H9 (cell line): ENCODE measurements at regions not wholly inside any gene's neighbourhood (a gene's known extent, or its start where the extent isn't known, plus 50 kb on each side); places are given as distances from the start of the nearest gene placed in this dataset.

Source experiments
- DNase-seq: peaks from one replicate; pipeline ENCODE4 v3.0.0-alpha.2; 2017
- H2AFZ ChIP-seq: one replicate; pipeline ENCODE4 v1.6.1; 2013; ENCODE audit warnings: mild to moderate bottlenecking, low read length, control low read depth, moderate library complexity
- H2AK5ac ChIP-seq: 2 replicates; pipeline ENCODE4 v1.6.1; 2013; ENCODE audit warnings: low read length, control low read depth, mixed read lengths; ENCODE audit not compliant: insufficient read length
- H2BK120ac ChIP-seq: one replicate; pipeline ENCODE4 v1.6.1; 2013; ENCODE audit warnings: low read depth, mild to moderate bottlenecking, low read length, control low read depth, inconsistent platforms; ENCODE audit not compliant: poor library complexity, severe bottlenecking
- H2BK12ac ChIP-seq: 2 replicates; pipeline ENCODE4 v1.6.1; 2013; ENCODE audit warnings: low read length, control low read depth, mixed read lengths, low read depth; ENCODE audit not compliant: insufficient read length
- H2BK15ac ChIP-seq: 2 replicates; pipeline ENCODE4 v1.6.1; 2013; ENCODE audit warnings: low read depth, low read length, control low read depth
- H2BK20ac ChIP-seq: one replicate; pipeline ENCODE4 v1.6.1; 2013; ENCODE audit warnings: low read depth, mild to moderate bottlenecking, low read length, control low read depth, inconsistent platforms; ENCODE audit not compliant: poor library complexity, severe bottlenecking
- H2BK5ac ChIP-seq: 2 replicates; pipeline ENCODE4 v1.6.1; 2013; ENCODE audit warnings: low read length, control low read depth, mixed read lengths; ENCODE audit not compliant: insufficient read length
- H3K14ac ChIP-seq: 2 replicates; pipeline ENCODE4 v1.6.1; 2013; ENCODE audit warnings: low read length, control low read depth; ENCODE audit not compliant: insufficient read depth
- H3K18ac ChIP-seq: 2 replicates; pipeline ENCODE4 v1.6.1; 2013; ENCODE audit warnings: low read depth, mild to moderate bottlenecking, mixed read lengths, low read length, control low read depth; ENCODE audit not compliant: insufficient read length
- H3K23ac ChIP-seq: 2 replicates; pipeline ENCODE4 v1.6.1; 2013; ENCODE audit warnings: low read length, control low read depth, mixed read lengths, low read depth; ENCODE audit not compliant: insufficient read length
- H3K23me2 ChIP-seq: 2 replicates; pipeline ENCODE4 v1.6.1; 2013; ENCODE audit warnings: low read depth, mild to moderate bottlenecking, mixed read lengths, low read length, control low read depth; ENCODE audit not compliant: insufficient read length, poor library complexity, severe bottlenecking
- H3K27ac ChIP-seq: 2 replicates; pipeline ENCODE4 v1.5.1; 2013; ENCODE audit warnings: low read length, control low read depth, mixed read lengths, low read depth; ENCODE audit not compliant: insufficient read length
- H3K27me3 ChIP-seq: 2 replicates; pipeline ENCODE4 v1.6.1; 2013; ENCODE audit warnings: low read length, control low read depth, inconsistent platforms; ENCODE audit not compliant: insufficient read depth
- H3K4ac ChIP-seq: 2 replicates; pipeline ENCODE4 v1.6.1; 2013; ENCODE audit warnings: low read depth, mild to moderate bottlenecking, control low read depth, inconsistent platforms, low read length, moderate library complexity
- H3K4me1 ChIP-seq: 2 replicates; pipeline ENCODE4 v1.6.1; 2013; ENCODE audit warnings: low read length, control low read depth, inconsistent platforms; ENCODE audit not compliant: insufficient read depth
- H3K4me2 ChIP-seq: 2 replicates; pipeline ENCODE4 v1.6.1; 2013; ENCODE audit warnings: low read length, control low read depth, mixed read lengths; ENCODE audit not compliant: insufficient read length, insufficient read depth
- H3K56ac ChIP-seq: 2 replicates; pipeline ENCODE4 v1.6.1; 2013; ENCODE audit warnings: low read depth, mild to moderate bottlenecking, mixed read lengths, low read length, control low read depth; ENCODE audit not compliant: insufficient read length
- H3K79me1 ChIP-seq: 2 replicates; pipeline ENCODE4 v1.6.1; 2013; ENCODE audit warnings: low read depth, mild to moderate bottlenecking, moderate library complexity, low read length, control low read depth, inconsistent platforms; ENCODE audit not compliant: insufficient read depth, poor library complexity, severe bottlenecking
- H3K79me2 ChIP-seq: 2 replicates; pipeline ENCODE4 v1.6.1; 2013; ENCODE audit warnings: low read length, control low read depth, inconsistent platforms; ENCODE audit not compliant: insufficient read depth
- H3K9ac ChIP-seq: 2 replicates; pipeline ENCODE4 v1.6.1; 2013; ENCODE audit warnings: low read length, control low read depth, mixed read lengths; ENCODE audit not compliant: insufficient read length; ENCODE audit errors: extremely low read depth
- H3K9me3 ChIP-seq: one replicate; pipeline ENCODE4 v1.6.1; 2013; ENCODE audit warnings: low read depth, low read length, inconsistent platforms; ENCODE audit not compliant: control insufficient read depth
- H3T11ph ChIP-seq: one replicate; pipeline ENCODE4 v1.6.1; 2013; ENCODE audit warnings: mild to moderate bottlenecking, low read length, control low read depth, inconsistent platforms
- H4K20me1 ChIP-seq: one replicate; pipeline ENCODE4 v1.6.1; 2013; ENCODE audit not compliant: control insufficient read depth, insufficient read length, insufficient read depth
- H4K5ac ChIP-seq: 2 replicates; pipeline ENCODE4 v1.6.1; 2013; ENCODE audit warnings: low read depth, mild to moderate bottlenecking, mixed read lengths, low read length, control low read depth; ENCODE audit not compliant: insufficient read length
- H4K8ac ChIP-seq: replicated peaks from 2 replicates; pipeline ENCODE4 v1.6.1; 2013; ENCODE audit warnings: low read length, control low read depth, mixed read lengths, low read depth; ENCODE audit not compliant: insufficient read length
- H4K91ac ChIP-seq: 2 replicates; pipeline ENCODE4 v1.6.1; 2013; ENCODE audit warnings: low read depth, mild to moderate bottlenecking, moderate library complexity, mixed read lengths, low read length, control low read depth; ENCODE audit not compliant: insufficient read length
- H3K27ac Mint-ChIP-seq, 3 experiments: 2 replicates in 2 of 3; 3 replicates in 1 of 3; pipeline ENCODE4 v1.8.0; 2020 to 2021; ENCODE audit warnings: mixed read lengths in 3 of 3, mild to moderate bottlenecking in 1 of 3, moderate library complexity in 1 of 3
- H3K27me3 Mint-ChIP-seq: 2 replicates; pipeline ENCODE4 v1.8.0; 2021; ENCODE audit warnings: low read depth, mild to moderate bottlenecking, moderate library complexity, mixed read lengths
- H3K36me3 Mint-ChIP-seq, 3 experiments: 2 replicates in 2 of 3; 3 replicates in 1 of 3; pipeline ENCODE4 v1.8.0; 2020 to 2021; ENCODE audit warnings: low read depth in 3 of 3, mixed read lengths in 3 of 3; ENCODE audit not compliant: insufficient read depth in 1 of 3
- H3K4me1 Mint-ChIP-seq, 2 experiments: 2 replicates each; pipeline ENCODE4 v1.8.0; 2020; ENCODE audit warnings: mixed read lengths in 2 of 2
- H3K4me3 Mint-ChIP-seq, 2 experiments: 2 replicates in 1 of 2; 3 replicates in 1 of 2; pipeline ENCODE4 v1.8.0; 2020 to 2021; ENCODE audit warnings: mild to moderate bottlenecking in 2 of 2, mixed read lengths in 2 of 2, moderate library complexity in 1 of 2
- H3K9me3 Mint-ChIP-seq, 2 experiments: 2 replicates in 1 of 2; 3 replicates in 1 of 2; pipeline ENCODE4 v1.8.0; 2020; ENCODE audit warnings: mild to moderate bottlenecking in 2 of 2, mixed read lengths in 2 of 2, moderate library complexity in 1 of 2
- CTCF ChIP-seq: fragments of 200-600 bp; sonication (generic); conservative IDR thresholded peaks from 3 replicates; pipeline ENCODE4 v1.8.0; 2021; ENCODE audit warnings: antibody characterized with exemption, mild to moderate bottlenecking
- WGBS: extraction: QIAGEN DNeasy Blood & Tissue Kit; methylation state at CpG from one replicate; pipeline ENCODE4 v1.1.7; 2013; ENCODE audit warnings: missing lambda C conversion rate, low lambda C conversion rate, mixed read lengths; ENCODE audit not compliant: insufficient read length; ENCODE audit errors: extremely low coverage; 5-methylcytosine and 5-hydroxymethylcytosine counted together

DNA sequence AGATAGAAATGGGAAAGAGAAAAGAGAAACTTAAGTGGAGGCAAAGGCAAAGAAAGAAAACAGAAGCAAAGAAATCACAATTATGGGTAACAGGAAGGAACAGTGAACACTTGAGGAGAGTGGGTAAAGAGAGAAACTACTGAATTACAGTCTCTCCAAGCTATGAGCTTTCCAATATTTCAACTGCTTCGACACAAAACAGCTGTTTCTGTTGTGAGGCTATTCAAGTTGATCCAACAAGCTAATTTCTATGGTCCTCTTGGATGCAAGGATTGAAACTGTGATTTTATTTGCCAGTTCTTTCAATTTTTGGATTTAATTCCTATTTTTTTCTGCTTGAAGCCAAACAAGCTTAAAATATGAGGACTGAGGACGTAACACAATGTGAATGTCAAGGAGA lies 80.5 kb upstream of the ADGRA3 start:
- no peak overlapping the region for H3K4me2 ChIP-seq
- H3K9ac ChIP-seq: no peak overlapping the region
- H3T11ph ChIP-seq: no peak overlapping the region
- TF ChIP-seq CTCF: no peak
- no peak overlapping the region for H3K4me3 Mint-ChIP-seq
- H4K20me1 ChIP-seq: no peaks in the 10 kb centered on the region
- H3K27ac ChIP-seq: no peak overlapping the region
- no peak overlapping the region for H3K18ac ChIP-seq
- no peak for DNase-seq
- no CpG with 5 or more reads among the region's 2 CpGs for WGBS
- no peak overlapping the region for H3K56ac ChIP-seq
- H2AFZ ChIP-seq: no peak overlapping the region
- H3K36me3 Mint-ChIP-seq: no peaks in the 10 kb centered on the region
- H4K91ac ChIP-seq: no peak overlapping the region
- H3K4me1 Mint-ChIP-seq: peaks cover 0 to 4% of the 10 kb centered on the region in 2 experiments; a peak in 2 of 4 replicates
- H3K79me1 ChIP-seq: no peaks in the 10 kb centered on the region
- no peaks in the 10 kb centered on the region for H3K4me1 ChIP-seq
- no peak overlapping the region for H2BK15ac ChIP-seq
- H2AK5ac ChIP-seq: no peak overlapping the region
- H3K9me3 ChIP-seq: no peaks in the 10 kb centered on the region
- H3K27me3 ChIP-seq: no peaks in the 10 kb centered on the region
- no peaks in the 10 kb centered on the region for H3K23me2 ChIP-seq
- peaks cover 1% of the 10 kb centered on the region for H3K27me3 Mint-ChIP-seq
- no peak overlapping the region for H4K5ac ChIP-seq
- H3K79me2 ChIP-seq: no peaks in the 10 kb centered on the region
- no peak overlapping the region for H2BK20ac ChIP-seq
- H2BK12ac ChIP-seq: no peak overlapping the region
- no peak overlapping the region for H3K14ac ChIP-seq
- H3K23ac ChIP-seq: no peak overlapping the region
- no peak overlapping the region for H3K4ac ChIP-seq
- no peak overlapping the region for H4K8ac ChIP-seq
- no peak overlapping the region for H2BK120ac ChIP-seq
- no peak overlapping the region for H2BK5ac ChIP-seq
- no peak overlapping the region for H3K27ac Mint-ChIP-seq
- no peaks in the 10 kb centered on the region for H3K9me3 Mint-ChIP-seq
